Stimulated activated CD4-positive, alpha-beta T cell treated with anti-CD3 and anti-CD28 coated beads, Interleukin-1b, Interleukin-23, amount 100 ng/mL, for 1 hour (primary cell): ENCODE measurements at regions not wholly inside any gene's neighbourhood (a gene's known extent, or its start where the extent isn't known, plus 50 kb on each side); places are given as distances from the start of the nearest gene placed in this dataset.
"Not testable (repeated sequence)": the region's sequence is repeated elsewhere in the genome, so short reads cannot be mapped to it uniquely, and the experiment has no call there.

Experiments
- DNase-seq, 2 donors: peaks; one replicate each; pipeline ENCODE4 v3.0.0-alpha.2; 2020; ENCODE audit warnings: low read depth in 2 of 2

GRCh38 chrX:150052226-150052625 is 113.9 kb upstream of the EOLA2 start:
- no peak for DNase-seq

GRCh38 chrX:150058728-150059127 is 120.4 kb upstream of the EOLA2 start:
- DNase-seq, result no peak

GRCh38 chrX:150060406-150060805 is 122.1 kb upstream of the EOLA2 start:
- DNase-seq, result no peak

GRCh38 chrX:150062292-150063137 is 124.2 kb upstream of the EOLA2 start:
- no peak for DNase-seq

DNA sequence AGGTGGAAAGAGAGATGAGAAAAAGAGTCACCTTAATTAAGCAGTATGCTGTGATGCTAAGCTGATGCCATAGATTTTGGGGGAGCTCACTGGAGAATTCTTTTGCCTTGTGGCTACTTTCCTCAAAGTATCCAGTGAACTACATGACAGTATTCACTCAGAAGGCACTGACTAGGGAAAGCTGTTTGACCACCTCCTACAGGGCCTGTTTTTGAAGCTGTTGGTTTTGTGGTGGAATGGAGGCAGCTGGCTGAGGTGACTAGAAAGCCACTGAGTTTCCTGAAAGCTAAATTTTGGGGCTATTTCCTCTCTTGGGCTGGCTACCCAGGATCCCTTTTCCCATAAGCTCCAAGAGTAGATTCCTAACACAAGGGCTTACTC is 124.8 kb upstream of the EOLA2 start:
- no peak for DNase-seq

GRCh38 chrX:150063674-150064073 is 125.4 kb upstream of the EOLA2 start:
- DNase-seq, result no peak

DNA sequence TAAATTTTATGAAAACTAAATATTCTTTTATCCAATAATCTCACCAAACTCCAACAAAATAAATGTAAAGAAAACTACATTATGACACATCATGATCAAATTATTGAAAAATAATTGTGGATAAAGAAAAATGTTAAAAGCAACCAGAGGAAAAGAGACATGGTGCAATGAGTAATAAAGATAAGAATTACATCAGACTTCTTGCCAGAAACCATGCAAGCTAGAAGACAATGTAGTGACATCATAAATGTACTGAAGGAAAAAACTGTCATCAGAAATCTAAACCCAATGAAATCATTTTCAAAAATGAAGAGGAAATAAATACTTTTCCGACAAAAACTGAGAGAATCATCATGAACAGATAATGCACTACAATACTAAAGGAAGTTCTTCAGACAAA is 135.9 kb upstream of the EOLA2 start:
- DNase-seq, result no peak

DNA sequence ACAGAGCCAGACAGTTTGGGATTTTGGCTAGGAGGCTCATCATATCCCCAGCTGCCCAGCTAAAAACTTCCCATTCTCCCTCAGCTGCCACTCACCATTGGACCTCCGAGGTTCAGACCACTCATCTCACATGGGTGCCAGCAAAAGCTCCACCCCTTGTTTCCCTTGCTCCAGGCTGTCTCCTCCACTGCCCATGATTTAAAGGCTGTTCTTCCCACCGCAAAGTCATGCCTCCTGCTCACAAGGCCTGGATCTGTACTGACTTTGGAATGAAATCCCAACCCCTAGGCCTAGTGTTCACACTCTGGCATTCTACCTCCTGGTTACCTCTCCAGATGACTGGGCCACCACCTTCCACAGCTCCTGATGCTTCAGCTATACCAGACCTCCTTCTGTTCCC is 142.2 kb upstream of the EOLA2 start:
- no peak for DNase-seq

DNA sequence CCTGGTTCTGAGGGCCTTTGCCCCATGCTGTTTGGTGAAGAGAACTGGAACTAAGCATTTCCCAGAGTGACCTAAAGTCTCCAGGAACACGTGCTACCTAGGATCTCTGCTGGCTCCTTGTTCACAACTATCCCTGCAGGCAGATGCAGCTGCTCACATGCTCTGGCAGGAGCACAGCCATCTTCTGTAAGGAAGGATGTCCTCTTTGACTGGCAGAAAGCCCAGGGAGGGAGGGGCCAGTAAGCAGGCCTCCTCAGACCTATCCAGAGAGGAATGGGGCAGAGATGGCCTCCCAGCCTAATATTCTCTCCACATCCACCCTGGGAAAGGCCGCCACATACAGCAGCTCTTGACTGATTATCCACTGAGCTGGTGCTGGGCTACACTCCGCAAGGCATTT is 142.8 kb upstream of the EOLA2 start:
- DNase-seq, result no peak

GRCh38 chrX:150084496-150085229 is 146.4 kb upstream of the EOLA2 start:
- DNase-seq, result no peak

DNA sequence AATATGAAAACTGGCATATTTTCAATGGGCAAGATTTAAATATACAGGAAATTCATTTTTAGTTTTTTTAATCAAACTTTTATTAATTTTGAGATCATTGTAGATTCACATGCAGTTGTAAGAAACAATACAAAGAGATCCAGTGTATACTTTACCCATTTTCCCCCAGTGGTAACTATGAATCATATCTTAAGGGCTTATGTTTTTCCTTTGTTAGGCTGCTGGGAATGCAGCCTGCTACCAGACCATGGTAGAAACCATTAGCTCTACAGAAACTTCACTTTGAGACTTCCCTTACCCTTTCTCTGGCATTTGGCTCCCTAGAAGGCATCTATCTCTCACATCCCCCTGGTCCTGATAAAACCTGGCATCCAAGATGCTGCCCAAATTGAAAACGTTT is 147.6 kb upstream of the EOLA2 start:
- DNase-seq, result no peak

- no peak for DNase-seq
These were observed 148.1 kb upstream of the EOLA2 start for GRCh38 chrX:150086371-150086770.

GRCh38 chrX:150087612-150088011 is 149.3 kb upstream of the EOLA2 start:
- no peak for DNase-seq

DNA sequence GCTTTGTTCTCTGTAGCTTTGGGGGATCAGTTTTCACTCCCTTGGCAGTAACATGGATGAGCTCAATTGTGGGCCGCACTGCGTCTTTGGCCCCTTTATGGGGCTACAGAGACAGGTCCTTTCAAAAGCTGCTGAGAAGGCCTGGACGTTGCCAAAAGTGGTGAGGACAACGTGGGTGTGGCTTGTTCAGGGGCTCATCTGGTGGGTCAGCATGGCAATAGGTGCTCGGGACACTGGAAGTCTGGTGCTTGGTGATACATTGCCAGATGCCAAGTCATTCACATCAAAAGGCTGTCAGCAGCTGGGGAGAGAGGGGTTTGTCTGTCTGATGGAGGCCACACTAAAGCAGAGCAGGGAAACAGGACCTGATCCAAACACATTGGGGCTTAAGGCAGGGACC is 149.8 kb upstream of the EOLA2 start:
- no peak for DNase-seq

- DNase-seq, result no peak
These were observed 150.7 kb upstream of the EOLA2 start for GRCh38 chrX:150088766-150089518.

GRCh38 chrX:150091300-150091699 is 153.0 kb upstream of the EOLA2 start:
- not testable (repeated sequence) for DNase-seq

- DNase-seq, result no peak
These were observed 154.3 kb upstream of the EOLA2 start for GRCh38 chrX:150092549-150092948.

- no peak for DNase-seq
These were observed 156.1 kb upstream of the EOLA2 start for GRCh38 chrX:150094375-150094774.

DNA sequence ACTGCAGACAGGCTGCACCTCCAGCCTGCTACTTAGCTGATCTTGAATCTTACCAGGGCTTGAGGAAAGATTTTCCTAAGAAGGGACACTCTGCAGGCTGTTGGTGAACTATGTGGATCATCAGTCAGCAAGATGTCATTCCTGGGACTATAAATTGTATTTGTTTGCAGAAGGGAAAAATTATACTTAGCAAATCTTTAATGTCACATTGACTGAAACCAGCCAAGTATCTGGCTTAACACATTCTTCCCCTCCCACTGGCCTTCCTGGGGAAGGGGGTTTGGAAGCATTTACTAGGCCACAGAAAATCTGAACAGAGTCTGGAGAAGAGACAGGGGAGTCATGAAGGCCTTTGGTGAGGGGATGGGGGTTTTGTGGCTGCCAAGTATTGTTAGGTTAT is 156.7 kb upstream of the EOLA2 start:
- DNase-seq, result no peak

GRCh38 chrX:150099316-150099715 is 161.0 kb upstream of the EOLA2 start:
- DNase-seq, result no peak

GRCh38 chrX:150100261-150100660 is 162.0 kb upstream of the EOLA2 start:
- DNase-seq, result no peak

- no peak for DNase-seq
These were observed 180.2 kb upstream of the EOLA2 start for GRCh38 chrX:150118476-150118875.

- DNase-seq, result no peak
These were observed 181.0 kb upstream of the EOLA2 start for GRCh38 chrX:150119323-150119722.
